H9 (cell line): ENCODE measurements at regions not wholly inside any gene's neighbourhood (a gene's known extent, or its start where the extent isn't known, plus 50 kb on each side); places are given as distances from the start of the nearest gene placed in this dataset.

Source experiments
- DNase-seq: peaks from one replicate; pipeline ENCODE4 v3.0.0-alpha.2; 2017
- H2AFZ ChIP-seq: one replicate; pipeline ENCODE4 v1.6.1; 2013; ENCODE audit warnings: mild to moderate bottlenecking, low read length, control low read depth, moderate library complexity
- H2AK5ac ChIP-seq: 2 replicates; pipeline ENCODE4 v1.6.1; 2013; ENCODE audit warnings: low read length, control low read depth, mixed read lengths; ENCODE audit not compliant: insufficient read length
- H2BK120ac ChIP-seq: one replicate; pipeline ENCODE4 v1.6.1; 2013; ENCODE audit warnings: low read depth, mild to moderate bottlenecking, low read length, control low read depth, inconsistent platforms; ENCODE audit not compliant: poor library complexity, severe bottlenecking
- H2BK12ac ChIP-seq: 2 replicates; pipeline ENCODE4 v1.6.1; 2013; ENCODE audit warnings: low read length, control low read depth, mixed read lengths, low read depth; ENCODE audit not compliant: insufficient read length
- H2BK15ac ChIP-seq: 2 replicates; pipeline ENCODE4 v1.6.1; 2013; ENCODE audit warnings: low read depth, low read length, control low read depth
- H2BK20ac ChIP-seq: one replicate; pipeline ENCODE4 v1.6.1; 2013; ENCODE audit warnings: low read depth, mild to moderate bottlenecking, low read length, control low read depth, inconsistent platforms; ENCODE audit not compliant: poor library complexity, severe bottlenecking
- H2BK5ac ChIP-seq: 2 replicates; pipeline ENCODE4 v1.6.1; 2013; ENCODE audit warnings: low read length, control low read depth, mixed read lengths; ENCODE audit not compliant: insufficient read length
- H3K14ac ChIP-seq: 2 replicates; pipeline ENCODE4 v1.6.1; 2013; ENCODE audit warnings: low read length, control low read depth; ENCODE audit not compliant: insufficient read depth
- H3K18ac ChIP-seq: 2 replicates; pipeline ENCODE4 v1.6.1; 2013; ENCODE audit warnings: low read depth, mild to moderate bottlenecking, mixed read lengths, low read length, control low read depth; ENCODE audit not compliant: insufficient read length
- H3K23ac ChIP-seq: 2 replicates; pipeline ENCODE4 v1.6.1; 2013; ENCODE audit warnings: low read length, control low read depth, mixed read lengths, low read depth; ENCODE audit not compliant: insufficient read length
- H3K23me2 ChIP-seq: 2 replicates; pipeline ENCODE4 v1.6.1; 2013; ENCODE audit warnings: low read depth, mild to moderate bottlenecking, mixed read lengths, low read length, control low read depth; ENCODE audit not compliant: insufficient read length, poor library complexity, severe bottlenecking
- H3K27ac ChIP-seq: 2 replicates; pipeline ENCODE4 v1.5.1; 2013; ENCODE audit warnings: low read length, control low read depth, mixed read lengths, low read depth; ENCODE audit not compliant: insufficient read length
- H3K27me3 ChIP-seq: 2 replicates; pipeline ENCODE4 v1.6.1; 2013; ENCODE audit warnings: low read length, control low read depth, inconsistent platforms; ENCODE audit not compliant: insufficient read depth
- H3K4ac ChIP-seq: 2 replicates; pipeline ENCODE4 v1.6.1; 2013; ENCODE audit warnings: low read depth, mild to moderate bottlenecking, control low read depth, inconsistent platforms, low read length, moderate library complexity
- H3K4me1 ChIP-seq: 2 replicates; pipeline ENCODE4 v1.6.1; 2013; ENCODE audit warnings: low read length, control low read depth, inconsistent platforms; ENCODE audit not compliant: insufficient read depth
- H3K4me2 ChIP-seq: 2 replicates; pipeline ENCODE4 v1.6.1; 2013; ENCODE audit warnings: low read length, control low read depth, mixed read lengths; ENCODE audit not compliant: insufficient read length, insufficient read depth
- H3K56ac ChIP-seq: 2 replicates; pipeline ENCODE4 v1.6.1; 2013; ENCODE audit warnings: low read depth, mild to moderate bottlenecking, mixed read lengths, low read length, control low read depth; ENCODE audit not compliant: insufficient read length
- H3K79me1 ChIP-seq: 2 replicates; pipeline ENCODE4 v1.6.1; 2013; ENCODE audit warnings: low read depth, mild to moderate bottlenecking, moderate library complexity, low read length, control low read depth, inconsistent platforms; ENCODE audit not compliant: insufficient read depth, poor library complexity, severe bottlenecking
- H3K79me2 ChIP-seq: 2 replicates; pipeline ENCODE4 v1.6.1; 2013; ENCODE audit warnings: low read length, control low read depth, inconsistent platforms; ENCODE audit not compliant: insufficient read depth
- H3K9ac ChIP-seq: 2 replicates; pipeline ENCODE4 v1.6.1; 2013; ENCODE audit warnings: low read length, control low read depth, mixed read lengths; ENCODE audit not compliant: insufficient read length; ENCODE audit errors: extremely low read depth
- H3K9me3 ChIP-seq: one replicate; pipeline ENCODE4 v1.6.1; 2013; ENCODE audit warnings: low read depth, low read length, inconsistent platforms; ENCODE audit not compliant: control insufficient read depth
- H3T11ph ChIP-seq: one replicate; pipeline ENCODE4 v1.6.1; 2013; ENCODE audit warnings: mild to moderate bottlenecking, low read length, control low read depth, inconsistent platforms
- H4K20me1 ChIP-seq: one replicate; pipeline ENCODE4 v1.6.1; 2013; ENCODE audit not compliant: control insufficient read depth, insufficient read length, insufficient read depth
- H4K5ac ChIP-seq: 2 replicates; pipeline ENCODE4 v1.6.1; 2013; ENCODE audit warnings: low read depth, mild to moderate bottlenecking, mixed read lengths, low read length, control low read depth; ENCODE audit not compliant: insufficient read length
- H4K8ac ChIP-seq: replicated peaks from 2 replicates; pipeline ENCODE4 v1.6.1; 2013; ENCODE audit warnings: low read length, control low read depth, mixed read lengths, low read depth; ENCODE audit not compliant: insufficient read length
- H4K91ac ChIP-seq: 2 replicates; pipeline ENCODE4 v1.6.1; 2013; ENCODE audit warnings: low read depth, mild to moderate bottlenecking, moderate library complexity, mixed read lengths, low read length, control low read depth; ENCODE audit not compliant: insufficient read length
- H3K27ac Mint-ChIP-seq, 3 experiments: 2 replicates in 2 of 3; 3 replicates in 1 of 3; pipeline ENCODE4 v1.8.0; 2020 to 2021; ENCODE audit warnings: mixed read lengths in 3 of 3, mild to moderate bottlenecking in 1 of 3, moderate library complexity in 1 of 3
- H3K27me3 Mint-ChIP-seq: 2 replicates; pipeline ENCODE4 v1.8.0; 2021; ENCODE audit warnings: low read depth, mild to moderate bottlenecking, moderate library complexity, mixed read lengths
- H3K36me3 Mint-ChIP-seq, 3 experiments: 2 replicates in 2 of 3; 3 replicates in 1 of 3; pipeline ENCODE4 v1.8.0; 2020 to 2021; ENCODE audit warnings: low read depth in 3 of 3, mixed read lengths in 3 of 3; ENCODE audit not compliant: insufficient read depth in 1 of 3
- H3K4me1 Mint-ChIP-seq, 2 experiments: 2 replicates each; pipeline ENCODE4 v1.8.0; 2020; ENCODE audit warnings: mixed read lengths in 2 of 2
- H3K4me3 Mint-ChIP-seq, 2 experiments: 2 replicates in 1 of 2; 3 replicates in 1 of 2; pipeline ENCODE4 v1.8.0; 2020 to 2021; ENCODE audit warnings: mild to moderate bottlenecking in 2 of 2, mixed read lengths in 2 of 2, moderate library complexity in 1 of 2
- H3K9me3 Mint-ChIP-seq, 2 experiments: 2 replicates in 1 of 2; 3 replicates in 1 of 2; pipeline ENCODE4 v1.8.0; 2020; ENCODE audit warnings: mild to moderate bottlenecking in 2 of 2, mixed read lengths in 2 of 2, moderate library complexity in 1 of 2
- CTCF ChIP-seq: fragments of 200-600 bp; sonication (generic); conservative IDR thresholded peaks from 3 replicates; pipeline ENCODE4 v1.8.0; 2021; ENCODE audit warnings: antibody characterized with exemption, mild to moderate bottlenecking

GRCh38 chr1:215344539-215344938 is 222.6 kb upstream of the KCTD3 start:
- H4K5ac ChIP-seq: no peak overlapping the region
- no peak overlapping the region for H3K56ac ChIP-seq
- no peak overlapping the region for H4K8ac ChIP-seq
- no peak for DNase-seq
- H3K4me1 Mint-ChIP-seq: no peaks in the 10 kb centered on the region
- no peak overlapping the region for H2AFZ ChIP-seq
- no peaks in the 10 kb centered on the region for H3K4me1 ChIP-seq
- no peak overlapping the region for H3K4ac ChIP-seq
- no peak overlapping the region for H3K27ac Mint-ChIP-seq
- H3K9me3 Mint-ChIP-seq: no peaks in the 10 kb centered on the region
- no peak overlapping the region for H2AK5ac ChIP-seq
- no peak overlapping the region for H3K23ac ChIP-seq
- H3K4me3 Mint-ChIP-seq: no peak overlapping the region
- H2BK12ac ChIP-seq: no peak overlapping the region
- H3K27me3 Mint-ChIP-seq: no peaks in the 10 kb centered on the region
- H3K18ac ChIP-seq: no peak overlapping the region
- H4K20me1 ChIP-seq: no peaks in the 10 kb centered on the region
- H3K14ac ChIP-seq: no peak overlapping the region
- H3K27ac ChIP-seq: no peak overlapping the region
- no peak for TF ChIP-seq CTCF
- no peak overlapping the region for H2BK20ac ChIP-seq
- H3K23me2 ChIP-seq: no peaks in the 10 kb centered on the region
- H3K79me1 ChIP-seq: no peaks in the 10 kb centered on the region
- H4K91ac ChIP-seq: no peak overlapping the region
- H3K9ac ChIP-seq: no peak overlapping the region
- no peaks in the 10 kb centered on the region for H3K27me3 ChIP-seq
- no peak overlapping the region for H2BK120ac ChIP-seq
- H2BK15ac ChIP-seq: no peak overlapping the region
- no peak overlapping the region for H3T11ph ChIP-seq
- H2BK5ac ChIP-seq: no peak overlapping the region
- no peaks in the 10 kb centered on the region for H3K36me3 Mint-ChIP-seq
- H3K9me3 ChIP-seq: no peaks in the 10 kb centered on the region
- H3K4me2 ChIP-seq: no peak overlapping the region
- H3K79me2 ChIP-seq: no peaks in the 10 kb centered on the region
